WTC11 (cell line): ENCODE measurements at regions not wholly inside any gene's neighbourhood (a gene's known extent, or its start where the extent isn't known, plus 50 kb on each side); places are given as distances from the start of the nearest gene placed in this dataset.

ENCODE experiments used
- ATF1 ChIP-seq: sonication (generic); formaldehyde crosslinking; IDR thresholded peaks from 2 replicates; pipeline ENCODE4 v1.8.1; 2023; ENCODE audit warnings: mild to moderate bottlenecking, moderate library complexity, missing genetic modification reagents
- CBFB ChIP-seq: sonication (generic); formaldehyde crosslinking; IDR thresholded peaks from 2 replicates; pipeline ENCODE4 v1.8.1; 2022; ENCODE audit warnings: mild to moderate bottlenecking, low read depth, missing genetic modification reagents
- FOXK1 ChIP-seq: sonication (generic); formaldehyde crosslinking; IDR thresholded peaks from 2 replicates; pipeline ENCODE4 v1.8.0; 2022; ENCODE audit warnings: mild to moderate bottlenecking, moderate library complexity, missing genetic modification reagents
- FOXP1 ChIP-seq: sonication (generic); formaldehyde crosslinking; IDR thresholded peaks from 2 replicates; pipeline ENCODE4 v1.8.0; 2022; ENCODE audit warnings: missing genetic modification reagents, mild to moderate bottlenecking, moderate library complexity, borderline replicate concordance
- MAX ChIP-seq: sonication (generic); formaldehyde crosslinking; IDR thresholded peaks from 2 replicates; pipeline ENCODE4 v1.8.0; 2022; ENCODE audit warnings: mild to moderate bottlenecking, missing genetic modification reagents
- NR2C2 ChIP-seq: sonication (generic); formaldehyde crosslinking; IDR thresholded peaks from 2 replicates; pipeline ENCODE4 v1.8.0; 2022; ENCODE audit warnings: mild to moderate bottlenecking, missing genetic modification reagents
- ZNF423 ChIP-seq: fragments of 250-450 bp; sonication (Bioruptor Pico); IDR thresholded peaks from 2 replicates; pipeline ENCODE4 v2.1.2; 2022; ENCODE audit warnings: mild to moderate bottlenecking, moderate library complexity
- ZNF512 ChIP-seq: sonication (generic); formaldehyde crosslinking; IDR thresholded peaks from 2 replicates; pipeline ENCODE4 v1.8.1; 2022; ENCODE audit warnings: missing genetic modification reagents, borderline replicate concordance
- TF ChIP-seq, protein P1 (sequence below): fragments of 200-600 bp; IDR thresholded peaks from 2 replicates; pipeline ENCODE4 v1.8.0; 2022; ENCODE audit warnings: antibody characterized with exemption

DNA sequence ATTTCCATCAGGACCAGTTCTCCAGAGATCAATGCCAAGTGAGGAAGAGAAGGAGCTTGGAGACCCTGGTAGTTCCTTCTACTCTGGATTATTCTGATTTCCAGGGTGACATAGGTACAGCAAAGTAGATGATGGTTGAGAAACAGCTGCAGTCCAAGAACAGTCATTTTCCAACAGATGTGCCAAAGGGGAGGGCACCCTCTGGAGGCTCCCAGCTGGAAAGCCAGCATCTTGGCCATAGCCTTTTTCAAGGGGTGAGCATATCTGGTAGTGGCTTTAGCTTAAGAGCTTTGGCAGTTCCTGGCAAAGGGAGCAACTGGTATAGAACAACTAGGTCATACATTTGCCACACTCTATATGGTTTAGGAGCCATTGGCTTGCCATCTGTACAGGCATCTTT, 492.7 kb downstream of the RASEF start:
- TF ChIP-seq FOXK1 (CRISPR knock-in tag) (no peak), CBFB (no peak), MAX (CRISPR knock-in tag) (no peak), ZNF512 (CRISPR knock-in tag) (no peak), ZNF423 (CRISPR knock-in tag) (no peak), NR2C2 (CRISPR knock-in tag) (no peak), FOXP1 (CRISPR knock-in tag) (no peak), ATF1 (CRISPR knock-in tag) (no peak)
- TF ChIP-seq, protein P1, sequence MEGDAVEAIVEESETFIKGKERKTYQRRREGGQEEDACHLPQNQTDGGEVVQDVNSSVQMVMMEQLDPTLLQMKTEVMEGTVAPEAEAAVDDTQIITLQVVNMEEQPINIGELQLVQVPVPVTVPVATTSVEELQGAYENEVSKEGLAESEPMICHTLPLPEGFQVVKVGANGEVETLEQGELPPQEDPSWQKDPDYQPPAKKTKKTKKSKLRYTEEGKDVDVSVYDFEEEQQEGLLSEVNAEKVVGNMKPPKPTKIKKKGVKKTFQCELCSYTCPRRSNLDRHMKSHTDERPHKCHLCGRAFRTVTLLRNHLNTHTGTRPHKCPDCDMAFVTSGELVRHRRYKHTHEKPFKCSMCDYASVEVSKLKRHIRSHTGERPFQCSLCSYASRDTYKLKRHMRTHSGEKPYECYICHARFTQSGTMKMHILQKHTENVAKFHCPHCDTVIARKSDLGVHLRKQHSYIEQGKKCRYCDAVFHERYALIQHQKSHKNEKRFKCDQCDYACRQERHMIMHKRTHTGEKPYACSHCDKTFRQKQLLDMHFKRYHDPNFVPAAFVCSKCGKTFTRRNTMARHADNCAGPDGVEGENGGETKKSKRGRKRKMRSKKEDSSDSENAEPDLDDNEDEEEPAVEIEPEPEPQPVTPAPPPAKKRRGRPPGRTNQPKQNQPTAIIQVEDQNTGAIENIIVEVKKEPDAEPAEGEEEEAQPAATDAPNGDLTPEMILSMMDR: no peak
